ENCODE measurements at regions not wholly inside any gene's neighbourhood (a gene's known extent, or its start where the extent isn't known, plus 50 kb on each side); places are given as distances from the start of the nearest gene placed in this dataset.

DNA sequence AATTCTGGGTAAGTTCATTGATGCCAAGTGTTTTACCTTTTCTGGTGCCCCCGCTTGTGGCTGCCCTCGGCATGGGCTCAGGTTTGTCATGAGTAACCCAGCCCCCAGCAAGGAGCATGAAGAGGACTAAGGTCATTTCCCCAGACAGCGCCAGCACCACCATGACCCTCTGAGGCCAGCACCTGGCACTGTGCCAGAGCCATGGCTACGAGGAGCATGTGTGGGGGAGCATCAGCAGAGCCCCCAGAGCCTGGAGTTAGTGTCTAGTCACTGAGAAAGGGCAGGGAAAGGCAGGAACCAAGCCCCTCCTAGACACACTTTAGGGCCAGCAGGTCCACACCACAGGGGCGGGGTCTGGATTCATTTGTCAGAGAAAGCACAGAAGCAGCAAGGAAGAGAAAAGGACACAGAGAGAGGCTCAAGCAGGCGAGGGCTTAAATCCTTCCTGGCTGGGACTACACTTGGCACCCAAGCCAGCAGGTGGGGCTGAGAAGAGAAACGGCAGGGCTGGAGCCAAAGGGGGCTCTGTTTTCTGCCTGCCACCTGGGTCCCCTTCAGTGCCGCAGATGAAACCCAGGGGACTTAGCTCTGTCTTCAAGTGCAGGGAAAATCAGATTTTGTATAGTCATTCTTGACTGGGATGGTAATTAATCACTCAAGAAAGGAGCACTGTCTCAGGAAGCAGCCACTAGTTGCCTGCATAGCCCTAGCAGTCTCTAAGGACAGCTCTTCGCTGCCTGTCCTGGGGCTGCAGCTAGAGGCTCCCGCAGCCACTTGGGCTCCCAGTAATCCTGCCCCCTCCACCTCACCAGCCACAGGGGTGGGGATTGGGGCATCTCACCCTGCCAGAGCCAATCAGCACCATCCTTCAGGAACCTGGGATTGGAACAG is 79.6 kb upstream of the ZC3H12A start:
- Histone ChIP-seq H3K4me1 (ENCODE audit: insufficient read depth) (peaks cover 14% of the 10 kb centered on the region; the same call in 1 of the 2 replicates), H2AFZ (peak overlapping the region; percentile 86), H3K27ac (ENCODE audit: low read depth) (no peak overlapping the region), H3K4me2 (peak overlapping the region; percentile 47), H3K9me2 (ENCODE audit: insufficient read depth) (no peaks in the 10 kb centered on the region), H4K20me1 (replicated peaks; ENCODE audit: insufficient read depth) (no peaks in the 10 kb centered on the region), H3F3A (replicated peaks; ENCODE audit: low read depth) (no peaks in the 10 kb centered on the region), H3K4me3 (peak overlapping the region; percentile 15; the same call in 1 of the 2 replicates), H3K36me3 (ENCODE audit: insufficient read depth) (no peaks in the 10 kb centered on the region), H3K27me3 (ENCODE audit: insufficient read depth) (no peaks in the 10 kb centered on the region), H3K79me2 (replicated peaks; ENCODE audit: insufficient read depth) (no peaks in the 10 kb centered on the region)
- Mint-ChIP-seq H3K4me3 (peak overlapping the region; percentile 54), H3K4me1 (peaks cover 32% of the 10 kb centered on the region), H3K27ac (peak overlapping the region; percentile 71), H3K36me3 (ENCODE audit: low read depth) (no peaks in the 10 kb centered on the region), H3K27me3 (ENCODE audit: insufficient read depth, low read depth, poor library complexity) (peaks cover 15% of the 10 kb centered on the region), H3K9me3 (no peaks in the 10 kb centered on the region; the same call in 2 of the 3 replicates)
- peak; percentile 89 for DNase-seq (ENCODE audit: low spot score)
- peak; percentile 95 for ATAC-seq
- no peak for TF ChIP-seq NANOG (IDR thresholded peaks at IDR 0.05; ENCODE audit: borderline replicate concordance)
- no peak for TF ChIP-seq EZH2phosphoT487 (IDR thresholded peaks at IDR 0.05; ENCODE audit: unreplicated experiment)
- no peak for TF ChIP-seq JUNB (IDR thresholded peaks at IDR 0.05; ENCODE audit: unreplicated experiment)
- TF ChIP-seq, protein P1, sequence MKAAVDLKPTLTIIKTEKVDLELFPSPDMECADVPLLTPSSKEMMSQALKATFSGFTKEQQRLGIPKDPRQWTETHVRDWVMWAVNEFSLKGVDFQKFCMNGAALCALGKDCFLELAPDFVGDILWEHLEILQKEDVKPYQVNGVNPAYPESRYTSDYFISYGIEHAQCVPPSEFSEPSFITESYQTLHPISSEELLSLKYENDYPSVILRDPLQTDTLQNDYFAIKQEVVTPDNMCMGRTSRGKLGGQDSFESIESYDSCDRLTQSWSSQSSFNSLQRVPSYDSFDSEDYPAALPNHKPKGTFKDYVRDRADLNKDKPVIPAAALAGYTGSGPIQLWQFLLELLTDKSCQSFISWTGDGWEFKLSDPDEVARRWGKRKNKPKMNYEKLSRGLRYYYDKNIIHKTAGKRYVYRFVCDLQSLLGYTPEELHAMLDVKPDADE (IDR thresholded peaks at IDR 0.05) = no peak
- 0 out of 2 replicates have a peak, but pooled peaks have one; percentile 31 for TF ChIP-seq CREB1 (CRISPR knock-in tag; IDR thresholded peaks at IDR 0.05; ENCODE audit: low read depth)
- TF ChIP-seq, protein P2, sequence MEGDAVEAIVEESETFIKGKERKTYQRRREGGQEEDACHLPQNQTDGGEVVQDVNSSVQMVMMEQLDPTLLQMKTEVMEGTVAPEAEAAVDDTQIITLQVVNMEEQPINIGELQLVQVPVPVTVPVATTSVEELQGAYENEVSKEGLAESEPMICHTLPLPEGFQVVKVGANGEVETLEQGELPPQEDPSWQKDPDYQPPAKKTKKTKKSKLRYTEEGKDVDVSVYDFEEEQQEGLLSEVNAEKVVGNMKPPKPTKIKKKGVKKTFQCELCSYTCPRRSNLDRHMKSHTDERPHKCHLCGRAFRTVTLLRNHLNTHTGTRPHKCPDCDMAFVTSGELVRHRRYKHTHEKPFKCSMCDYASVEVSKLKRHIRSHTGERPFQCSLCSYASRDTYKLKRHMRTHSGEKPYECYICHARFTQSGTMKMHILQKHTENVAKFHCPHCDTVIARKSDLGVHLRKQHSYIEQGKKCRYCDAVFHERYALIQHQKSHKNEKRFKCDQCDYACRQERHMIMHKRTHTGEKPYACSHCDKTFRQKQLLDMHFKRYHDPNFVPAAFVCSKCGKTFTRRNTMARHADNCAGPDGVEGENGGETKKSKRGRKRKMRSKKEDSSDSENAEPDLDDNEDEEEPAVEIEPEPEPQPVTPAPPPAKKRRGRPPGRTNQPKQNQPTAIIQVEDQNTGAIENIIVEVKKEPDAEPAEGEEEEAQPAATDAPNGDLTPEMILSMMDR (conservative IDR thresholded peaks at IDR 0.05; ENCODE audit: low read depth in 2 of 2) = peak; percentile 36 to 49

GRCh38 chr1:37398096-37398495 is 76.3 kb upstream of the ZC3H12A start:
- Histone ChIP-seq H3K27me3 (ENCODE audit: insufficient read depth) (no peaks in the 10 kb centered on the region), H3K4me2 (no peak overlapping the region), H3K36me3 (ENCODE audit: insufficient read depth) (no peaks in the 10 kb centered on the region), H2AFZ (no peak overlapping the region), H3K4me3 (no peak overlapping the region), H3K9me2 (ENCODE audit: insufficient read depth) (no peaks in the 10 kb centered on the region), H4K20me1 (replicated peaks; ENCODE audit: insufficient read depth) (no peaks in the 10 kb centered on the region), H3K4me1 (ENCODE audit: insufficient read depth) (peaks cover 9% of the 10 kb centered on the region; the same call in 1 of the 2 replicates), H3K27ac (ENCODE audit: low read depth) (no peak overlapping the region), H3F3A (replicated peaks; ENCODE audit: low read depth) (no peaks in the 10 kb centered on the region), H3K79me2 (replicated peaks; ENCODE audit: insufficient read depth) (no peaks in the 10 kb centered on the region)
- Mint-ChIP-seq H3K27ac (no peak overlapping the region), H3K9me3 (no peaks in the 10 kb centered on the region; the same call in 2 of the 3 replicates), H3K27me3 (ENCODE audit: insufficient read depth, low read depth, poor library complexity) (peaks cover 15% of the 10 kb centered on the region), H3K4me3 (no peak overlapping the region), H3K4me1 (peaks cover 23% of the 10 kb centered on the region), H3K36me3 (ENCODE audit: low read depth) (no peaks in the 10 kb centered on the region)
- ATAC-seq (no peak), DNase-seq (ENCODE audit: low spot score) (no peak)
- TF ChIP-seq ZNF462 (CRISPR knock-in tag; IDR thresholded peaks at IDR 0.05) = no peak
- no peak for TF ChIP-seq EZH2phosphoT487 (IDR thresholded peaks at IDR 0.05; ENCODE audit: unreplicated experiment)
- TF ChIP-seq CREB1 (CRISPR knock-in tag; IDR thresholded peaks at IDR 0.05; ENCODE audit: low read depth) = no peak
- no peak for TF ChIP-seq POLR2AphosphoS5 (IDR thresholded peaks at IDR 0.05; ENCODE audit: low read depth)
- TF ChIP-seq NANOG (IDR thresholded peaks at IDR 0.05; ENCODE audit: borderline replicate concordance) = no peak
- TF ChIP-seq ZNF114 (CRISPR knock-in tag; IDR thresholded peaks at IDR 0.05) = no peak
- TF ChIP-seq EZH2 (IDR thresholded peaks at IDR 0.05; ENCODE audit: low read depth, unreplicated experiment) = no peak
